ENCODE measurements at regions not wholly inside any gene's neighbourhood (a gene's known extent, or its start where the extent isn't known, plus 50 kb on each side); places are given as distances from the start of the nearest gene placed in this dataset.
"Not testable (repeated sequence)": the region's sequence is repeated elsewhere in the genome, so short reads cannot be mapped to it uniquely, and the experiment has no call there.

GRCh38 chrX:39795605-39796004 is 302.2 kb downstream of the BCOR start:
- Mint-ChIP-seq H3K27me3 (no peaks in the 10 kb centered on the region), H3K4me3 (no peak overlapping the region), H3K9me3 (no peaks in the 10 kb centered on the region), H3K36me3 (ENCODE audit: low read depth) (no peaks in the 10 kb centered on the region), H3K4me1 (no peaks in the 10 kb centered on the region), H3K27ac (no peak overlapping the region)
- intact Hi-C loops (cut with micrococcal nuclease), result no loop called here
- no peak for DNase-seq

- Mint-ChIP-seq H3K9me3 (no peaks in the 10 kb centered on the region), H3K27me3 (no peaks in the 10 kb centered on the region), H3K36me3 (ENCODE audit: low read depth) (no peaks in the 10 kb centered on the region), H3K4me3 (no peak overlapping the region), H3K4me1 (no peaks in the 10 kb centered on the region), H3K27ac (no peak overlapping the region)
- intact Hi-C loops (cut with micrococcal nuclease), result no loop called here
- no peak for DNase-seq
Observed at GRCh38 chrX:39796856-39797255, 300.9 kb downstream of the BCOR start.

- H3K4me3 Mint-ChIP-seq; H3K27ac Mint-ChIP-seq; H3K9me3 Mint-ChIP-seq; DNase-seq; H3K36me3 Mint-ChIP-seq (ENCODE audit: low read depth); H3K27me3 Mint-ChIP-seq; H3K4me1 Mint-ChIP-seq; intact Hi-C loops (cut with micrococcal nuclease): not testable (repeated sequence)
Observed at GRCh38 chrX:39798488-39798887, 299.3 kb downstream of the BCOR start.

- H3K27me3 Mint-ChIP-seq, result no peaks in the 10 kb centered on the region
- intact Hi-C loops (cut with micrococcal nuclease), result no loop called here
- no peak overlapping the region for H3K4me3 Mint-ChIP-seq
- peaks cover 6% of the 10 kb centered on the region for H3K4me1 Mint-ChIP-seq
- DNase-seq, result no peak
- H3K36me3 Mint-ChIP-seq (ENCODE audit: low read depth), result peaks cover 6% of the 10 kb centered on the region
- no peaks in the 10 kb centered on the region for H3K9me3 Mint-ChIP-seq
- no peak overlapping the region for H3K27ac Mint-ChIP-seq
Observed at GRCh38 chrX:39802354-39802753, 295.4 kb downstream of the BCOR start.

- peaks cover 6% of the 10 kb centered on the region for H3K4me1 Mint-ChIP-seq
- H3K27ac Mint-ChIP-seq, result no peak overlapping the region
- intact Hi-C loops (cut with micrococcal nuclease), result no loop called here
- H3K4me3 Mint-ChIP-seq, result no peak overlapping the region
- DNase-seq, result no peak
- no peaks in the 10 kb centered on the region for H3K27me3 Mint-ChIP-seq
- peaks cover 6% of the 10 kb centered on the region for H3K36me3 Mint-ChIP-seq (ENCODE audit: low read depth)
- H3K9me3 Mint-ChIP-seq, result no peaks in the 10 kb centered on the region
Observed at GRCh38 chrX:39802908-39803307, 294.9 kb downstream of the BCOR start.

- H3K27me3 Mint-ChIP-seq, result no peaks in the 10 kb centered on the region
- H3K4me3 Mint-ChIP-seq, result no peak overlapping the region
- intact Hi-C loops (cut with micrococcal nuclease), result no loop called here
- H3K9me3 Mint-ChIP-seq, result no peaks in the 10 kb centered on the region
- peak overlapping the region; percentile 20 for H3K27ac Mint-ChIP-seq
- DNase-seq, result no peak
- peaks cover 6% of the 10 kb centered on the region for H3K36me3 Mint-ChIP-seq (ENCODE audit: low read depth)
- H3K4me1 Mint-ChIP-seq, result peaks cover 6% of the 10 kb centered on the region
Observed at GRCh38 chrX:39805022-39805421, 292.7 kb downstream of the BCOR start.

GRCh38 chrX:39805825-39806224 is 291.9 kb downstream of the BCOR start:
- intact Hi-C loops (cut with micrococcal nuclease), result no loop called here
- DNase-seq, result no peak
- H3K36me3 Mint-ChIP-seq (ENCODE audit: low read depth), result peaks cover 6% of the 10 kb centered on the region
- no peaks in the 10 kb centered on the region for H3K27me3 Mint-ChIP-seq
- no peak overlapping the region for H3K4me3 Mint-ChIP-seq
- H3K4me1 Mint-ChIP-seq, result peaks cover 6% of the 10 kb centered on the region
- H3K9me3 Mint-ChIP-seq, result no peaks in the 10 kb centered on the region
- H3K27ac Mint-ChIP-seq, result no peak overlapping the region

GRCh38 chrX:39808471-39808917 is 289.3 kb downstream of the BCOR start:
- intact Hi-C loops (cut with micrococcal nuclease), result no loop called here
- Mint-ChIP-seq H3K27ac (no peak overlapping the region), H3K9me3 (no peaks in the 10 kb centered on the region), H3K4me3 (no peak overlapping the region), H3K4me1 (peaks cover 6% of the 10 kb centered on the region), H3K27me3 (no peaks in the 10 kb centered on the region), H3K36me3 (ENCODE audit: low read depth) (peaks cover 6% of the 10 kb centered on the region)
- no peak for DNase-seq

GRCh38 chrX:39809331-39809730 is 288.4 kb downstream of the BCOR start:
- no peak overlapping the region for H3K4me3 Mint-ChIP-seq
- intact Hi-C loops (cut with micrococcal nuclease), result no loop called here
- no peaks in the 10 kb centered on the region for H3K27me3 Mint-ChIP-seq
- DNase-seq, result no peak
- peaks cover 6% of the 10 kb centered on the region for H3K36me3 Mint-ChIP-seq (ENCODE audit: low read depth)
- H3K27ac Mint-ChIP-seq, result no peak overlapping the region
- H3K9me3 Mint-ChIP-seq, result no peaks in the 10 kb centered on the region
- peaks cover 8% of the 10 kb centered on the region for H3K4me1 Mint-ChIP-seq

- Mint-ChIP-seq H3K27me3 (no peaks in the 10 kb centered on the region), H3K27ac (no peak overlapping the region), H3K36me3 (ENCODE audit: low read depth) (no peaks in the 10 kb centered on the region), H3K9me3 (no peaks in the 10 kb centered on the region), H3K4me1 (peaks cover 10% of the 10 kb centered on the region), H3K4me3 (no peak overlapping the region)
- DNase-seq, result no peak
- intact Hi-C loops (cut with micrococcal nuclease), result loop anchor here (5.0 kb wide), 1 partner anchor 79 kb away; no protein-coding TSS in a partner anchor
Observed at GRCh38 chrX:39810901-39811300, 286.9 kb downstream of the BCOR start.

- Mint-ChIP-seq H3K27ac (no peak overlapping the region), H3K4me3 (no peak overlapping the region), H3K9me3 (no peaks in the 10 kb centered on the region), H3K36me3 (ENCODE audit: low read depth) (no peaks in the 10 kb centered on the region), H3K27me3 (no peaks in the 10 kb centered on the region), H3K4me1 (peaks cover 14% of the 10 kb centered on the region)
- no peak for DNase-seq
- intact Hi-C loops (cut with micrococcal nuclease), result loop anchor here (5.0 kb wide), 1 partner anchor 79 kb away; no protein-coding TSS in a partner anchor
Observed at GRCh38 chrX:39811376-39811775, 286.4 kb downstream of the BCOR start.

GRCh38 chrX:39813631-39814277 is 284.0 kb downstream of the BCOR start:
- peaks cover 30% of the 10 kb centered on the region for H3K4me1 Mint-ChIP-seq
- no peaks in the 10 kb centered on the region for H3K27me3 Mint-ChIP-seq
- DNase-seq, result no peak
- no peak overlapping the region for H3K27ac Mint-ChIP-seq
- H3K9me3 Mint-ChIP-seq, result no peaks in the 10 kb centered on the region
- no peak overlapping the region for H3K4me3 Mint-ChIP-seq
- no peaks in the 10 kb centered on the region for H3K36me3 Mint-ChIP-seq (ENCODE audit: low read depth)
- intact Hi-C loops (cut with micrococcal nuclease), result loop anchor here (5.0 kb wide), 1 partner anchor 81 kb away; no protein-coding TSS in a partner anchor

GRCh38 chrX:39814391-39814790 is 283.4 kb downstream of the BCOR start:
- Mint-ChIP-seq H3K4me1 (peaks cover 30% of the 10 kb centered on the region), H3K36me3 (ENCODE audit: low read depth) (no peaks in the 10 kb centered on the region), H3K4me3 (no peak overlapping the region), H3K27ac (no peak overlapping the region), H3K27me3 (no peaks in the 10 kb centered on the region), H3K9me3 (no peaks in the 10 kb centered on the region)
- DNase-seq, result peak; percentile 80
- intact Hi-C loops (cut with micrococcal nuclease), result loop anchor here (5.0 kb wide), 1 partner anchor 82 kb away; no protein-coding TSS in a partner anchor

GRCh38 chrX:39815631-39816030 is 282.1 kb downstream of the BCOR start:
- DNase-seq, result peak; percentile 56
- H3K27ac Mint-ChIP-seq, result peak overlapping the region; percentile 73
- H3K4me3 Mint-ChIP-seq, result peak overlapping the region; percentile 50
- no peaks in the 10 kb centered on the region for H3K27me3 Mint-ChIP-seq
- no peaks in the 10 kb centered on the region for H3K9me3 Mint-ChIP-seq
- intact Hi-C loops (cut with micrococcal nuclease), result loop anchor here (2.0 to 5.0 kb wide), 4 partner anchors 39 to 357 kb away; partner anchors contain the start of gene BCOR
- H3K4me1 Mint-ChIP-seq, result peaks cover 30% of the 10 kb centered on the region
- H3K36me3 Mint-ChIP-seq (ENCODE audit: low read depth), result no peaks in the 10 kb centered on the region
